Upper lobe of right lung (tissue), 1 donor: ENCODE measurements at regions not wholly inside any gene's neighbourhood (a gene's known extent, or its start where the extent isn't known, plus 50 kb on each side); places are given as distances from the start of the nearest gene placed in this dataset.

ENCODE experiments used
- ATAC-seq: fragments of 200-7000 bp; cut with Tn5 transposase; one replicate; pipeline ENCODE4 v1.9.1; 2020; ENCODE audit warnings: mild to moderate bottlenecking, moderate library complexity
- DNase-seq: peaks from one replicate; pipeline ENCODE4 v3.0.0-alpha.2; 2020
- H3K27ac ChIP-seq: fragments of 200-600 bp; one replicate; pipeline ENCODE4 v1.8.0; 2022
- H3K27me3 ChIP-seq: fragments of 200-600 bp; one replicate; pipeline ENCODE4 v1.8.0; 2022; ENCODE audit warnings: mild to moderate bottlenecking
- H3K36me3 ChIP-seq: fragments of 200-600 bp; one replicate; pipeline ENCODE4 v1.8.0; 2022
- H3K4me1 ChIP-seq: fragments of 200-600 bp; one replicate; pipeline ENCODE4 v1.8.0; 2022
- H3K4me3 ChIP-seq: fragments of 200-600 bp; one replicate; pipeline ENCODE4 v1.8.0; 2022; ENCODE audit warnings: mild to moderate bottlenecking
- H3K9me3 ChIP-seq: fragments of 200-600 bp; one replicate; pipeline ENCODE4 v1.8.0; 2022
- CTCF ChIP-seq: fragments of 200-600 bp; IDR thresholded peaks from one replicate; pipeline ENCODE4 v1.8.0; 2022; ENCODE audit warnings: antibody characterized with exemption
- intact Hi-C: fragments of 100-400 bp; cut with DNase I; formaldehyde crosslinking; loops from one replicate; pipeline ENCODE4 v1.11.0; 2022
- donor health status: DM: no; HTN: yes; CAD: no; lungs with severe emphysema.

- no peak for ATAC-seq
- no peaks in the 10 kb centered on the region for H3K27me3 ChIP-seq
Observed at GRCh38 chr7:68488341-68489060, 1109.8 kb upstream of the AUTS2 start.

GRCh38 chr7:68491523-68492358 lies 1106.5 kb upstream of the AUTS2 start:
- Histone ChIP-seq H3K27ac (no peak overlapping the region), H3K4me1 (no peaks in the 10 kb centered on the region), H3K4me3 (no peak overlapping the region), H3K9me3 (no peaks in the 10 kb centered on the region), H3K36me3 (no peaks in the 10 kb centered on the region), H3K27me3 (no peaks in the 10 kb centered on the region)
- ATAC-seq (no peak), DNase-seq (no peak)
- TF ChIP-seq CTCF: no peak
- intact Hi-C loops: no loop called here

More at GRCh38 chr7:68488341-68489060, 1109.8 kb upstream of the AUTS2 start:
- TF ChIP-seq CTCF: no peak
- no peak for DNase-seq
- Histone ChIP-seq H3K27ac (no peak overlapping the region), H3K36me3 (no peaks in the 10 kb centered on the region), H3K4me3 (no peak overlapping the region), H3K4me1 (no peaks in the 10 kb centered on the region), H3K9me3 (no peaks in the 10 kb centered on the region)
- intact Hi-C loops: no loop called here

- H3K27ac ChIP-seq: no peak overlapping the region
- H3K36me3 ChIP-seq: no peaks in the 10 kb centered on the region
- H3K4me3 ChIP-seq: no peak overlapping the region
- TF ChIP-seq CTCF: no peak
- no peak for ATAC-seq
- intact Hi-C loops: no loop called here
- no peaks in the 10 kb centered on the region for H3K4me1 ChIP-seq
- no peaks in the 10 kb centered on the region for H3K9me3 ChIP-seq
- DNase-seq: no peak
- no peaks in the 10 kb centered on the region for H3K27me3 ChIP-seq
Observed at GRCh38 chr7:68492359-68492690, 1106.0 kb upstream of the AUTS2 start.

- no peak for DNase-seq
- Histone ChIP-seq H3K9me3 (no peaks in the 10 kb centered on the region), H3K27ac (no peak overlapping the region), H3K4me1 (no peaks in the 10 kb centered on the region), H3K27me3 (no peaks in the 10 kb centered on the region), H3K4me3 (no peak overlapping the region), H3K36me3 (no peaks in the 10 kb centered on the region)
- TF ChIP-seq CTCF: no peak
- intact Hi-C loops: no loop called here
- no peak for ATAC-seq
Observed at GRCh38 chr7:68503400-68503799, 1094.9 kb upstream of the AUTS2 start.

- no peaks in the 10 kb centered on the region for H3K4me1 ChIP-seq
- no peak overlapping the region for H3K27ac ChIP-seq
- no peak for ATAC-seq
- intact Hi-C loops: no loop called here
- DNase-seq: no peak
- no peak overlapping the region for H3K4me3 ChIP-seq
- H3K9me3 ChIP-seq: no peaks in the 10 kb centered on the region
- no peaks in the 10 kb centered on the region for H3K36me3 ChIP-seq
- no peaks in the 10 kb centered on the region for H3K27me3 ChIP-seq
- no peak for TF ChIP-seq CTCF
Observed at GRCh38 chr7:68504716-68505115, 1093.6 kb upstream of the AUTS2 start.
